G401 (cell line): ENCODE measurements at regions not wholly inside any gene's neighbourhood (a gene's known extent, or its start where the extent isn't known, plus 50 kb on each side); places are given as distances from the start of the nearest gene placed in this dataset.

Experiments
- DNase-seq: peaks from one replicate; pipeline ENCODE4 v3.0.0-alpha.2; 2015; ENCODE audit warnings: low spot score
- in situ Hi-C: cut with HindIII; loops from 2 replicates; pipeline ENCODE4 v1.10.0; 2016; ENCODE audit warnings: low sequenced_read_pairs, mixed read lengths

DNA sequence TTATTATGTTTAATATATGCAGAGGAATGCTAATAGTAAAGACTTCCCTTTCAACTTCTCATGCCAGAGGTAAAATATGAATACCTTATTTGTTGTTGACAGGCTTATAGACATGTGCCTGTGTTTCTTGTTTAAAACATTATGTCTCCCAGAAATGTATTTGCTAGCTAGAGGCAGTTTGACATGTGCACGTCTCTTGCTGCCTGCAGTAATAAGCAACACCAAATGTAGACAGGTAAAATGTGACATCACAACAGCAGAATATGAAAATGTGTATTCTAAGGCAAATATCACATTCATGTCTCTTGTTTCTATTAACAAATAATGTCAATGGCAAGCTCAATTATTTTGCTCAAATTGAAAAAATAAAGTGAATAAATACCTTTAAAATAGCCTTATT lies 80.2 kb upstream of the NEGR1 start:
- no peak for DNase-seq
- in situ Hi-C loops, result no loop called here

DNA sequence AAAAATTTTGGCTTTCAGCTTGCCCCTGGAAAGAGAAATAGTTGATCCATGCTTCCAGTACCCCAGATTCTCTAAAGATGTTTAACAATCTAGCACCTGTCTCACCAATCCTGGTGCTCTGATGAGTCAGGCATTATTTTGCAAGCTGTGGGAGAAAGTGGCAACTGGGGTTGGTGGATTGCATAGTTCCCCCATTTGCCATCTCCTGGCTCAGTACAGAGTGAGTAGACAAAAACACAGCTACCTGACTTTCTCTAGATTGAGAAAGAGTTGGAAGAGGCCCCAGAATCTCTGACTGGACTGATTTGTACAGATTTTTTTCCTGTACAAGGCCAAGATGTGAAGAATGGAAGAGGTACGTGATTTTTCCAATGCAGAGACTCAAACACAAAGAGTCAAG lies 75.1 kb upstream of the NEGR1 start:
- in situ Hi-C loops, result no loop called here

DNA sequence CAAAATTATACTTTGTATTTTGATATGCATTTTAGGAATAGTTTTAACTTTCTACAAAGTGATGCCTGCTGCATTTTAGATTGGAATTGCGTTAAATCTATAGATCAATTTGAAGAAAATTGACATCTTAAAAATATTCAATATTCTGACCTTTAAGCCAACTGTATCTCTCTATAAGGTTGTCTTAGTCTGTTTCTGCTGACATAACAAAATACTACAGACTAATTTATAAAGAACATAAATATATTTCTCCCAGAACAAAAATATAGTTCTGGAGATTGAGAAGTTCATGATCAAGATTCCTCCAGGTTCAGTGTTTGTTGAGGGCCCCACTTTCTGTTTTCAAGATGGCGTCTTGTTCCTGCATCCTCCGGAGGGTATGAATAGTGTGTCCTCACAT lies 73.6 kb upstream of the NEGR1 start:
- no peak for DNase-seq
- in situ Hi-C loops, result no loop called here

More for the DNA sequence above, 75.1 kb upstream of the NEGR1 start:
- DNase-seq, result no peak

- in situ Hi-C loops, result no loop called here
- no peak for DNase-seq
Observed at GRCh38 chr1:72341661-72342060, 59.3 kb upstream of the NEGR1 start.

DNA sequence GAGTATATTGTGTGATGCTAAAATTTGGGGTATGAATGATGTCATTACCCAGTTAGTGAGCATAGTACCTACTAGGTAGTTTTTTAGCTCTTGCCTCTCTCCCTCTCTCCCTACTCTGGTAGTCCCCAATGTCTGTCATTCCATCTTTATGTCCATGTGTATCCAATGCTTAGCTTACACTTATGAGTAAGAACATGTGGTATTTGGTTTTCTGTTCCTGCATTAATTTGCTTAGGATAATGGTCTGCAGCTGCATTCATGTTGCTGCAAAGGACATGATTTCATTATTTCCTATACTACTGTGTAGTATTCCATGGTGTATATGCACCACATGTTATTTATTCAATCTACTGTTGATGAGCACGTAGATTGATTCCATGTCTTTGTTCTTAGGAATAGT lies 54.4 kb upstream of the NEGR1 start:
- no peak for DNase-seq
- in situ Hi-C loops, result no loop called here
